GM21447 (cell line): ENCODE measurements at regions not wholly inside any gene's neighbourhood (a gene's known extent, or its start where the extent isn't known, plus 50 kb on each side); places are given as distances from the start of the nearest gene placed in this dataset.
"Not testable (repeated sequence)": the region's sequence is repeated elsewhere in the genome, so short reads cannot be mapped to it uniquely, and the experiment has no call there.

ENCODE experiments used
- ATAC-seq: cut with Tn5 transposase; IDR thresholded peaks from one replicate; pipeline ENCODE4 v1.9.1; 2021; ENCODE audit not compliant: unreplicated experiment

DNA sequence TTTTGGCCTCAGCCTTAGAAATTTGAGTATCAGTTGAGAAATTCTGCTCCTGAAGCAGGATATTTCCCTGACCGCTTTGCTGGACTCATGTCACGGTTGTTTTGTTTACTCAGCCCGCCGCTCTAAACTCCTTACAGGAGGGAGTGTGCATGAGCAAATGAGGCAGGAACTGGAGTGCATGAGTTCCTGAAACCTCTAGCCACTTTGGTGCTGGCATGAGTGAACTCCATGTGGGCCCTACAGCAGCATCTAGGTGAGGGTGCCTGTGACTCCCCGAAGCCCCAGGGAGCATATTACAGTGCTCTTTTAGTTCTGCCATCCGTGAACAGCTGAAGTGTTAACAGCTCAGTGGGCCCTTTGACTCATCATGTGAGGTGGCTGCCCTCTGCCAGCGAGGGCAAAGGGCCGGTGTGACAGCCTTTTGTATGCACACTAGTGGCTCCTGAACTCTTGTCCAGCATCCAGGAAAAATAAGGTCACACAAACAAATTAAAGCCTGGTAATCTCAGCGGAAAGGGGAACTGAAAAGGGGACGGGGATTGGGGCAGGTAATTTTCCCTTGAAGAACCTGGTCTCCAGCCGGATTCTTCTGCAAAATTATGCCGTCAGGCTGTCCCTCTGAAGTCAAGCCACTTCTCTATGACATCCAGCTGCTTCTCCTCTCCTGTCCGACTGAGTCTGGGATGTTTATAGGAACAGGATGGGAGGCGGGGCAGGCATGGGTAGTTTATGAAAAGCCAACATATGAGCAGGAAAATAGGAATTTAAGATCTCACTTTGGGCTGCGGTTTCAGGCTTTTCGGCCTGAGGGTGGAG lies 1668.7 kb downstream of the SUCLG1 start:
- no peak for ATAC-seq

DNA sequence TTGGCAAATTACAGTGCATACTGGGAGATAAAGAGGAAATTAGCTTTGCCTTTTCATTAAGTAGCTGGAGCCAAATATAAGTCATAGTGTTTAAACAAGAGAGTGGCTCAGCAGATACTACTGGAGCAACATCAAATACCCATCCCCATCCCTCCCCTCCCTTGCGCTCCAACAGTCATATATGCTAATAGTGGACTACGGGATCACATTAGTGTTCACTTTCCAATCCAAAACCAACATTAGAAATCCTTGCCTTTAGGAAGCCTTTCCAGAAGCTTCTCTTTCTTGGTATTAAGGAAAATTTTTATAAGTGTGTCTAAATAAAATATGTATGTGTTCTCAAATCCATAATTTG lies 1669.3 kb downstream of the SUCLG1 start:
- ATAC-seq: no peak

DNA sequence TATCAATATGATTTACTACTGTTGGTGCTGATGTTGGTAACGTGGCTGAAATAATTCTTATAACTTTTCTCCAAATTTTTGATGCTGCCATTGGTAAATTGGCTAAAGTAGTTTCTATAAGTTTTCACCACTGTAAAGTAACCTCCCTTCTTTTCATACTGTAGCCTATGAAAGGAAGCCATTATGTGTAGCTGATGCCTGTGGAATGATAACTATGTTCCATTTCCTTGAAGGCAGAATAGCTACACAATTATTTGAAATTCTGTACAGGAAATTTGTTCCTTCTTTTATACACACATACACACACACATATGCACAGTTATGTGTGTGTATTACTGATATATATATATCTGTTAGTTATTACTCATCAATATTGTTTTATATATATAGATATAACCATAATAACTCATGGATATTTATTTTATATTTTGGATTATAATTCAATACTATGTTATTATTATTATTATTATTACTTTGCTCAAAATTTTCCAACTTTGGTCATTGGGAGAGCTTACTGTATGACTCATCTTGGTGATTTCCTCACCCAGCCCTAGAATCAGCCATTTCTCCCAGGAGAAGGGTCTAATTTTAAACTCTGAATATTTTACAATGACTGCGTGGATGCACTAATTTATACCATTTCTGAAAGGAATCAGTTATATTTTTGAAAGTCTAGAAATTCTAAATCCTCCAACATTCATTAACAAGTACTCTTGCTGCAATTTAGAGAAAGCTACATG lies 1677.7 kb downstream of the SUCLG1 start:
- no peak for ATAC-seq

DNA sequence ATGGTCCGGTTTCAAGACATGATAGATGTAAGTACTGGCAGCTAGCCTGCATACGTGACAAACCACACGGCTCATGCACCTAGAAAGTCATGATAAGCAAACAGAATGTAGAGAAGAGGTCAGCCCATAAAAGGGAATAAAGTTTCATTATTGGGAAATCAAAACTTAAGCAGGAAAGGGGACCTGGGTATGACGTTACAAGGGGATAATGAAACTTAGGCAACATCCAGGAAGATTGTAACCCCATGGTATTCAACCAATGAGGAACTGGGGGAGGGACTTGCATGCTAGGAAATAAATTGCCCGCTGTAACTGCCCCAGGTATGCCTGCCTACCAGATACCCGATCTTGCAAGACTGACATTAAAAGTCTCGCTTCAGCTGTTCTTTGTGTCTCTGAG lies 1679.0 kb downstream of the SUCLG1 start:
- ATAC-seq: no peak

DNA sequence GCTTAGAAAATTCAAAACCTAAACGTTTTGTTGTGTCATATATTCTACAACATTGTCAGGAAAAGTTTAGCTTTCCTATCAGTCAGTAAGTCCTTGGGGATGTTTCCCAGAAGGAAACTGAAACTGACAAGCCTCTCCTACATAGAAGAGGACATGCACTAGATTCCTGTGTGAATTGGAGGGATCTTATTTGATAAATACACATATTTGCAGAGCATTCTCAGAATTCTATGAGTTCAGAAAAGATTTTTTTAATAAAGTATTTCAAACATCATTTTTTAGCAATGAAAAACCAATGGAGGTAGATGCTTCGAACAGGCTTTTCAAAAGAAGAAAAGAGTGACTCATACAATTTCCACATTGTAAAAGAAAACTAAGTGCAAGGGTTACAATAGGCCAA lies 1706.7 kb downstream of the SUCLG1 start:
- ATAC-seq: no peak

DNA sequence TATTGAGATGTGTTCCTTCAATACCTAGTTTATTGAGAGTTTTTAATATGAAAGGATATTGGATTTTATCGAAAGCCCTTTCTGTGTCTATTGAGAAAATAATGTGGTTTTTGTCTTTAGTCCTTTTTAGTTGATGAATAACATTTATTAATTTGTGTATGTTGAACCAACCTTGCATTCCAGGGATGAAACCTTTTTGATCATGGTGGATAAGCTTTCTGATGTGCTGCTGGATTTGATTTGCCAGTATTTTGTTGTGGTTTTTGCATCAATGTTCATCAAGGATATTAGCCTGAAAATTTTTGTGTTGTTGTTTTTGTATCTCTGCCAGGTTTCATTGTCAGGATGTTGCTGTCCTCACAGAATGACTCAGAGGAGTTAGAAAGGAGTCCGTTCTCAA lies 1710.4 kb downstream of the SUCLG1 start:
- ATAC-seq: no peak

DNA sequence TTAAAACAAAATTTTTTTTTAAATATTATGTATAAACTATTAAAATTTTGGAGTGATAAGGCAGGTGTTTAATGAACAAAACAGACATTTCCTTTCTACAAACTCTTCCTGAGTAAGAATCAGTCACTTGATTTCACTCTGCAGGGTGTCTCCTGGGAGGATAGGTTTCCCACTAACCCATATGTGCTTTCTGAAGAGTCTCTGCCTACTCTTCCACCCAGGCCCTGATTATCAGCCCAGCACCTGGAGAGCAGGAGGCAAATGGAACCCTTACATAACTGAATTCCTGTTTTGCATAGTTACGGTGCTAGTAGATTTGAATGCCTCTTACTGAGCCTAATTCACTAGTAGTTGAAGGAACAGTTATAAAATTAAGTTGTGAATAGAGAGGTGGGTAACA lies 1718.6 kb downstream of the SUCLG1 start:
- ATAC-seq: no peak

DNA sequence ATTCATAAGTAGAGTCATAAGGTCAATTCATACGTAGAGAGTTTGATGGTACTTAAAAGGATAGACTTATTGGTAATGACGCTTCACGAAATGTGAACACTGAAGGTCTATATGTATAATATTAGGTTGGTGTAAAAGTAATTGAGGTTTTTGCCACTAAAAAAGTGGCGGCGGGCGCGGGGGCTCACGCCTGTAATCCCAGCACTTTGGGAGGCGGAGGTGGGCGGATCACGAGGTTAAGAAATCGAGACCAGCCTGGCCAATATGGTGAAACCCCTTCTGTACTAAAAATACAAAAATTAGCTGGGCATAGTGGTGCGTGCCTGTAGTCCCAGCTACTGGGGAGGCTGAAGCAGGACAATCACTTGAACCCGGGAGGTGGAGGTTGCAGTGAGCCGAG lies 1721.1 kb downstream of the SUCLG1 start:
- not testable (repeated sequence) for ATAC-seq

DNA sequence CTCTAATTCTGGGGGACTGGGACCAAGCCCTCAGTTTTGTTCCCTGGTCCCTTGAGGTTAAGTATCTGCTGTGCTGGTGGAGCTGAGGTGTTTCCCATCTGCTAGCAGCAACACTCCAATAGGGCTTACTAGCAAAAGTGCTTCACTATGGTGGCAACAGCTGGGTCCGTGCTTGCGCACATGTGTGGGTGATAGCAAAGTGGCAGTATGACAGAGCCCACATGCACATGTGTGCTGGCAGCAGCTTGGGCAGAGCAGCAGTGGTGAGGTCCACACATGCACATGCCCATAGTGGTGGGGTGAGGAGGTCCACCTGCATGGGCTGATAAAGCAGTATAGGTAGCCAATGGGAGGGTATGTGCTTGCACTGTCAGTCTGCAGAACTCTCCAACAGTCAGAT lies 1723.7 kb downstream of the SUCLG1 start:
- no peak for ATAC-seq

DNA sequence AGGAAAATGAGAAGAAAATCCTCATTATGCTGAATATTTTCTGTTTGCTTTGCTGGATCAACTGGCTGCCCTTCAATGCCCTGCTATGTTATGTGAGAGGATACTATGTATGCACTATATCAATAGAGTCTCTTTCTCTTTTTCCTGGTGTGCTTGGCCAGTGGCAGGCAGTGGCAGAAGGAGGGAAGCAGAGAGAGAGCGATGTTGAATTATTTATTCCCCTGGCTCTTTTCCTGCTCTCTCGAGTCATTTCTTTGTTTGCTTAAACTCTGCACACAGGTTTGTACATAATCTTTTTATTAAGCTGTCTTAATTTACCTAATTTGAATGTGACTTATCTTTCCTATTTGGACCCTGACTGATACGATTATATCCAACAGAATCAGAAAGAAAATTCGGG lies 1727.3 kb downstream of the SUCLG1 start:
- no peak for ATAC-seq

DNA sequence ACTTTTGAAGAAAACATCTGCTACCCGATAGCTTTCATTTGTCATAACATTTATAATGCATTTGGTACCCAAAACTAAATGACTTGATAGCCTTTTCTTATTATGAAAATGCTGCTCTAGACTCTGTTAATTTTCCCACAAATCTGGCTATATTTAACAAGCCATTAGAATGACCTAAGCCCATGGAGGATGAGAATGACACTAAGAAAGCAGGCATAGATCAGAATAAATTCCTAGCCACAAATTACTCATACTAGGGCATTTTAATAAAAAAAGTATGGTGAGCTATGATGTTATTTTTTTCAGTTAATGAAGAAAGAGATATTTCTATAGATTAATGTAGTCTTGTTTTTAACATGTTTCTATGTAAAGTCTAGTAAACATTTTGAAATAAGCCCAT lies 1728.3 kb downstream of the SUCLG1 start:
- ATAC-seq: no peak

DNA sequence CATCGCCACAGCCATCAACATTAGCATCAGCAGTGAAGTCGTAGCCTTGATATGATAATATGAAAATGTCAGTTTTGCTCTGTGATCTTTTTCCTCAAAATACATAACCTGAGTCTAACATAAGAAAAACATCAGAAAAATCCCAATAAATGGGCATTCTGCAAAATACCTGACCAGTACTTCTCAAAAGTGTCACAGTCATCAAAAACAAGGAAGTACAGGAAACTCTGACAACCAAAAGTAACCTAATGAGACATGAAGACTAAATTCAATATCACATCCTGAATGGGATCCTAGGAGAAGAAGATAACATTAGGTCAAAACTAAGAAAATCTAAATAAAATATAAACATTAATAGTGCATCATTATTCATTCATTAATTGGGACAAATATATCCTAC lies 1731.0 kb downstream of the SUCLG1 start:
- no peak for ATAC-seq

DNA sequence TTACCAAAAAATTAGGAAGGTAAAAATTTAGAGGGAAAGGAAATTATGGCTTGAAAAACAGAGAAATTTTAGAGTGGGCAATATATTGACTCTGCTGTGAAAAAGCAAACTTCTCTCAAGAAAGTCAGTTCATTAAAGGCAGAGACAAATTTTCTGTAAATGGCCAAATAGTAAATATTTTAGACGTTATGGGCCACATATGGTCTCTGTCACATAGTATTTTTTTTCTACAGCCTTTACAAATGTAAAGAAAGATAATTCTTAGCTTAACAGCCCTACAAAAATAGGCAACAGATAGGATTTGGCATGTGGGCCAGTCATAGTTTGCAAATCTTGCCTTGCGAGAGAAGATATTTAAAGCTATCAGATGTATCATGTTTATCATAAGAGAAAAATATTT lies 1750.4 kb downstream of the SUCLG1 start:
- no peak for ATAC-seq

DNA sequence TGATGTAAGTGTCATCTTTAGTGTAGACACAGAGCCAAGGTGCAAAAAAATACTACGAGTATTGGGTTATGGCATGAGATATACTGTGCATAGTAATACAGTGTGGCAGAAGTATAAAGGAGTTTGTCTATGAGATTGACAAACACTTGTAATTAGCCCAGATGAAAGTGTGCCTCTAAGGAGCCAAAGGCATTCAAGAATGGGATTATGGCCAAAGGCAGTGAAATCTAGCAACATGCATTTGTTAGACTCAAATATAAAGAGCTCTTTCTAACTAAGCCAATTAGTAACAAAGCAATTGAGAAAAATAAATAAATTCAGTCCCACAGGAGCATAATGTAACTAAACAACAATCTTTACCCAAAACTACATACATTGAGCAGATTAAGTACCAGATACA lies 1761.8 kb downstream of the SUCLG1 start:
- no peak for ATAC-seq

DNA sequence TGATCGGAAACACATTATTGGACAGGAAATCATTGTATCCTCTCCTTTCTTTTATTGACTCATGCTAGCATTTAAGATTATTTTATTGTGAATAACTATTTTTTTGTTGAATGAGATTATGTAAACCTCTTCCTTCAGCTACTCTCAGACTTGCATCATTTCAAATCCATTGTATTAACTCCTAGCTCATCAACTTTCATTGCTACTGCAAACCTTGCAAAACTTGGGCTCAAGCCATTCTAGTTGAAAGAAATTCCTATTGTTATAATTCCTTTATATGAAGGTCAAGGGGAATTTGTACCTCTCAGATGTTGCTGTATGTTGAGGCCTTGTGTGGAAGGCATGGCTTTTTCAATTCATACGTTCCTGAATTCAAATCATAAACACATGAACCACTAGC lies 1764.6 kb downstream of the SUCLG1 start:
- ATAC-seq: no peak

DNA sequence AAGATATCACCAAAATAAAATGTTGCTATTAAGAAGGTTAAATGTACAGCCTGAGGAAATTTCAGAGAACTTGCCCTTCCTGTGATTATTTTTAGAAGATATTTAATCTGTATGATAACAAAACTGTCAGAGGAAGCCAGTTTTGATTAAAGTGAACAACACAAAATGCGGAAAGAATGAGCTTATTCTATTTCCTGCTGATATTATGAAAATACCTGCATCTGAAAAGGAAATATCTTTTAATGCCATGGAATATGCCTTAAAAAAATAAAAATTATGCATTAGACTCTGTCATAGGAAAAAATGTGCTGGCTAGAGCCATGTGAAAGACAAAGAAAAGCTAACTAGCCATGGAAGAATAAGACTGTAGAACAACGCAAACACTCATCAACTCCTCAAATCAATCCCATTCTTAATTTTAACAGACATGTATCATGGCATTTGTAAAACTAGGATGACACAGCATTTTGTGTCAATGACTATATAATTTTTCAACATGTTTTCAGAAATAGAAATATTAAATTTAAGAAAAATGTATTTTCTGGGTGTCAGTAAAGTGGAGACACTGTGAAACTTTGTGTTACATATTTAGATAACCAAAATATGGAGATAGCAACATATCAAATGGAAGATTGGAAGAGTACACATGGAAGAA lies 1768.2 kb downstream of the SUCLG1 start:
- no peak for ATAC-seq

DNA sequence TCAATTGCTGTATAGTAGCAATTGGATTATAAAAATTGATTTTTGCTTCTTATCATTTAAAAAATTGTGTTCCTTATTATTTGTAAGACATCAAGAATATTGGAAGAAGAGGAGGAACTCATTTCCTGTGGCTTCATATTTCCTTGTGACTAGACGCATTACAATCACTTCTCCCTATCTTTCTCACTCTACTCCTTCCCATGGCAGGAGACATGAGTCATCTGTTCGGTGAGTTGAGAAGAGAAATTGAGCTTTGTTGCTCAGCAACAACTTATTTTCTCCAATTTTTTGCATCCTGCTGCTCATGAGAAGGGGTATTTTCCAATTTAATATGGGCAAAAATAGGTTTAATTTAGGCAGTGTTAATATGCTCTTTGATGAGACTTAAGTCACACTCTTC lies 1783.9 kb downstream of the SUCLG1 start:
- no peak for ATAC-seq

DNA sequence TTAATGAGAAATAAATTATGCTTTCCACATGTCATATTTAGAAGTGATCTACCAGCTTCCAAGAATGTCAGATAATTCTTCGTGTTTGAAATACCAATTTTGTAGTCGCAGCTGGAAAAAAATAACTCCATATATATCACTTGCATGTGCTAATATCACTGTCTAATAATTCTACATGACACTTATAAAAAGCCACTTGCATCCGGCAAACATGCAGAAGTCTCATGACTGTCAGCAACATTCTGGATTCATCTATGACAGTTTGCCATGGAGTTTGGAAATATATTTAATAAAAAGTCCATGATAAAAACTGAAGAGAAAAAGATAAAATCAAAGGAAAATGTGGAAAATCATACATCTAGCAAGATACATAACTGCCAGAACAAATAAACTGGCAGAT lies 1784.4 kb downstream of the SUCLG1 start:
- ATAC-seq: no peak

DNA sequence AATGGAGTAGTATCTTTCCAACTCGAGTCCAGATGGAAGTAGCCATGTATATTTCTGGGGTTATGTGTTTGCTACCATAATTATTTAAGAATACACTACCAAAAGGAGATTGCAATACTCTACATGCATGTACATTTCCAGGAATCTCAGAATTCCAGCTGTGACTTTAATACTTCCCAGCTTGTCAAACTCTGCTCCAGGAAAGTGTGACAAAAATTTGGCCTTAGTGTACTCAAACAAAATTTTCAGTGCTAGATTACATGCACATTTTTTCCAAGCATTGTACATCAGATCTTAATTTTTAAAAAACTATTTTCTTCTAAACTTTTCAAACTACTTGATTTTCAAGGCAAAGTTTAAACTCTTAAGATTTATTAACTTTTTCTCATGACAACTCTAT lies 1791.6 kb downstream of the SUCLG1 start:
- ATAC-seq: no peak

DNA sequence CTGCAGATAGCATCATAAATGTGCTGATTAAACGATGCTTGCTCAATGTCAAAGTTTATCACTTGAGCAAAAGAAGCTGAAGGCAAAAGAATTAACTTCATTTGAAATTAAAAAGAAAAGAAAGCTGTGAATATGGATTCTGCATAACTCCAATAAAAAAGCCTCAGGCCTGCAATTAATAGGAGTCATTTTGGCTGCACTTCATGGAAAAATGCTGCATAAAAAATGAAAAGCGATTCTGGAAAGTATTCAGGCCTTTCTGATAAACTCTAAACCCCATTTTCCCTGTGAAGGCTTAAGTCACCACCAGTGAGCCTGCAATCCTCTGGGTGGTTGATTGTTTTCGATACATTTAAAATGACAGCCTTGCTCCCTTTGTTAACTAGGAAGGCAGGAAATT lies 1793.4 kb downstream of the SUCLG1 start:
- ATAC-seq: no peak

DNA sequence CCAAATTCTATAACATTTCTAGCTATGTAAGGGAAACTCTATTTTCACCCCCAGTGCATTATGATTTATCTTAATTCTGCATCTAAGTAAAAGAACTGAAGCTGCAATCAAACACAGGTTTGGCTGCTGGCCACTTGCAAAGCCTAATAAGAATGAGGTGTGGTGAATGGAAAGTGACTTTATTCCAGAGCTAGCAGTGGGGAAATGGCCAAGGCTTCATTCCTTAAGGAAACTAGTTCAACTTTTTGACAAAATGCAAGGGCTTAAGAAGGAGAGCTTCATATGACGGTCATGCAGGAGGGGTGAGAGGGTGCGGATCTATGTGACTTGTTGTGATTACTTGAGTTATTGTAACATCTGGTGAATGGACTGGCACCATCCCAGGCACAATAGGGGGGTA lies 1802.0 kb downstream of the SUCLG1 start:
- ATAC-seq: no peak

DNA sequence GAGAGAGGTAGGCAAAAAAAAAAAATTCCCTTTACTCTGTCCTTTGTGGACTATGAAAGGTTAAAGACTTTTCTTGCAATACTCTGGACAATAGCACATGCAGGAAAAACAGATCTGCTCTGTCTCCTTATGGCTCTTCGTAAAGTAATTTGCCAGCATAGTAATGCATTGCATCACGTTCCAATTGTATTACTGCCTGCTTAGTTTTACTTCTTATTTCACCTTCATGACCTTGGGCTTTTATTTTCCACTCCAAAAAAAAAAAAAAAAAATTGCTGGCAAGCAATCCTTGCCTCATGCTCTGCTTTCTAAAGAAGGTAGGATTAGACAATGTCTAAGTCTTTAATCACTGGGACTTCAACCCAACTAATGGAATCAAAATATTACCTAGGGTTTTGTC lies 1802.7 kb downstream of the SUCLG1 start:
- no peak for ATAC-seq
